GM19455 (cell line): ENCODE measurements at regions not wholly inside any gene's neighbourhood (a gene's known extent, or its start where the extent isn't known, plus 50 kb on each side); places are given as distances from the start of the nearest gene placed in this dataset.

ENCODE experiments used
- ATAC-seq: cut with Tn5 transposase; IDR thresholded peaks from one replicate; pipeline ENCODE4 v1.9.1; 2021; ENCODE audit not compliant: unreplicated experiment

DNA sequence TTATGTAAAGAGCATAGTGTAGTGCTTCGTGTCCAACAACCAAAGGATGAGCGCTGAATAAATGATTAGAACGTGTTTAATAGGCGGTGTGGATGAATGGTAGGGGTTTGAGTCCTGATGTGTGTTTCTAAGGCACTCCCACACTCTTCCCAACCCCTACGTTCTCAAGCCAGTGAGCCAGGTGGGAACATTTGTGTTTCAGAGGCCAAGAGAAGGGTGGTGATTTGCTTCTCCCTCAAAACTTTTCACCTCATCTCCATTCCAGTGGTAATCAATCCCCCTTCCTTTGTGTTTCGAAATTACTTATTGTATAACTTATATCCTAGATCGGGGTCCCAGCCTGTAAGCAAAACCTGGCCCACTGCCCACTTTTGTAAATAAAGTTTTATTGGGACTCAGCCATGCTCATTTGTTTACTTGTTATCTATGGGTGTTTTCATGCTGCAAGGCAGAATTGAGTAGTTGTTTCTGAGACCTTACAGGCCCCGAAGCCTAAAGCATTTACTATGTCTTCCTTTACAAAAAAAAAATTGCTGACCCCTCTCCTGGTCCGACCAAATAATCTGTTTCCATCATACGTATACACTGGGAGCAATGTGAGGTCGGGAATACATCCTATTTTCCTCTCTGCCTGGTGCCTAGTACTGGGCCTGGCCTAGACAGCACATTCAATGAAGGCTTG is 150.8 kb upstream of the MYCN start:
- ATAC-seq: no peak

DNA sequence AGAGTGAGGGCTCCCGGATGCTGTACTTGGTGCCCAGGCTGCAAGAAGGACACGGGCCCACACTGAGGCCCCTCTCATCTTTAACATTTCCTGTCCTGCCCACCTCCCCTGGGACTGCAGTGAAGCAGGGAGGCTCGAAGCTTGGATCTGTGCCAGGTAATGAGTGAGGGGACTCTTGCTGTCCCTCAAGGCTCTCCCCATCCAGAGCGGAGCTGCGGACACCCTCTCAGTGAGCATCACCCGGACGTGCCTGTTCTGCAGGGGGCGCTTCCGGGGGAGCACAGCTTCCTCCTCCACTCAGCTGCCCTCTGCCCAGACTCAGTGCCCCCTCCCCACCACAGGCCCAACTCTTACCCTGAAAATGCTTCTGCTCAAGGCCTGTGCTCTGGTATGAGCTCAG is 150.0 kb upstream of the MYCN start:
- no peak for ATAC-seq

DNA sequence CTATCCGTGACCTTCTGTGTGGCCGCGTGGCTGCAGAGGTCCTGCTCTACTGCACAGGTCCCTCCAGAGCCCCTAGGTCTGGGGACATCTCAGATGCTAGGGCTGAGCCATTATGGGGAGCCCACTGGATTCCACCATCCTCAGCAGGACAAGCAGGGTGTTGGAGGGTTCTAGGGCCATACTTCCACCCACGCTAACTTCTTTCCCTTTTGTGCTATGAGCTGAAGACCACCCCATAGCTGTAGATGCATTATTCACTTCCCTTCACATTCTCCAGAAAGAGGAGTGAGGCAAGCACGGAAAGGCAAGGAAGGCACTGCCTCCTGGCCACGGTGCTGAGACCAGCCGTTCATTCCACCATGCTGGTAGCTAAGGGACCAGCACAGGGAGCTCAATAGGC is 149.5 kb upstream of the MYCN start:
- no peak for ATAC-seq

DNA sequence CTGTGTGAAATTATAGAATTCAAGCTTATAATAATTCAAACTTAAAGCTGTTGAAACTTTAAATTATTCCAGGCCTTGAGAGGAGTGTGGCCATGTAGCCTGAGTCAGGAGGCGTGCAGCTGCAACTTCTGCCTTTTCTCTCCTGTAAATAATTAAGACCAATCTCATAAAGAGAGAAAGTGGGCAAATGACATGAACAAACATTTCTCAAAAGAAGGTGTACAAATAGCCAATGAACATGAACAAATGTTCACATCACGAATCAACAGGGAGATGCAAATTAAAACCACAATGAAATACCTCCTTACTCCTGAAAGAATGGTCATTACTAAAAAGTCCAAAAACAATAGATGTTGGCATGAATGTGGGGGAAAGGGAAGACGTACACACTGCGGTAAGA is 149.1 kb upstream of the MYCN start:
- ATAC-seq: no peak

DNA sequence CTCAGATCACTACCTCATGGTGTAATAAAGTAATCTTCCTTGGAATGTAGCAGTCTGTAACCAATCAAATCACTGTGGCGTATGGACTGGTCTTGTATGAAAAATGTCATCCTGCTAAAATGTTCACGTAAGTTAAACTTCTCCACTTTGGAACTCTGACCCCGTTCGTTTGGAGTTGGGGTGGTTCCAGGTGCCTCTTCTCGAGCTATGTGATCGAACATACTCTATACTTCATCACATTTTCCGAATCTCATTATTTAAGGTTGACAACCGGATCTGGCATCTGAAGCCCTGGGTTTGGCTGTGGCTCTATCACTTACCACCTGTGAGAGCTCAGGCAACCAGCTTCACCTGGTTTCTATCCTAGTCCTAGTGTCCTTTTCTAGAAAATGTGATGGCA is 148.0 kb upstream of the MYCN start:
- no peak for ATAC-seq

DNA sequence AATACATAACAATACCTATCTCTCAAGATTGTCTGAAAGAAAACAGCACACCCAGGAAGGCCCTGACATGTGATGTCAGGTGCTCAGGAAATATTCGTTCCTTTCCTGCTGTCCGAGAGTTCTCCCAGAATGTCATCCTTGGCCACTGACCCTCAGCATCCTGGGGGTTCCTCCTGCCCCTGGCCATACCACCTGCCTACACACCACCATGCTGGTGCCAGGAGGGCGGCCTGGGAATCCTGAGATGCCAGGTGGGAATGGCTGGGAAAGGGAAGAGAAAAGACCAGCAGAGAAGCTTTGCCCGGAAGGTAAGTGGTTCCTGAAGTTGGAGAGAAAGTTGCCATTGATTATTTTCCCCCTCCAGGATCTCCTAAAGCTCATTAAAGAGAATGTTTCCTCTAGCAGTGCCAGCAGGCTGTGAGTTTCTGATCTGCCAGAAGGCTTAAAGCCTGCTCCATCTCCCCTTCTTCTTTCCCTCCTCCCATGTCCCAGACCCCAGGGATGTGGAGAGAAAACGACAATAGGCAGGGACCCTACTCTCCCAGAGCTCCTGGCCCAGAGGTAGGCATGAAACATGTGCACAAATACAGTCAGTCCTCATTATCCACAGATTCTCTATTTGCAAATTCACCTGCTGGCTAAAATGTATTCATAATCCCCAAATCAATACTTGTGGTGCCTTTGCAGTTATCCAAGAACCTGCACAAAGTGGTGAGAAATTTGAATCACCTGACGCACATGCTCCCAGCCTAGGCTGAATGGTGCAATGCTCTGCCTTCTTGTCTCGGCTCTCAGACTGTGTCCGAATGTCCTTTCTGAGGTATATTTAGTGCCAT is 147.1 kb upstream of the MYCN start:
- ATAC-seq: no peak

DNA sequence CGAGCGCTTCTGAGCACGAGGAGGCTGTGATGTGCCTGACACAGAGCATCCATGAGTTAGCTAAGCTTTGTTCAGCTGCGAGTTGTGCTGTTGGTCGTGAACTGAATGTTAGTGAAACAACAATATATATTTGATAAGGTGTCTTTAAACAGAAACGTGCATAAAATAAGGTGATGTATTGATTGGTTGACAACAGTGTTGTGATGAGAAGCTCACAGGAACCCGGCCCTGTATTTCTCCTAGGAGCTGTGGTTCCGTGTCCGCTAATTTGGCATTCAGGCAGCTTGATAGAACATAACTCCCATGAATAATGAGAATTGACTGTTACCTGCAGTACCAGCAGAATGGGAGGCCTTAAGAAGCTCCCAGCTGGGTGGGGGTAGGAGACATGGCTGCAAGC is 146.4 kb upstream of the MYCN start:
- ATAC-seq: no peak

DNA sequence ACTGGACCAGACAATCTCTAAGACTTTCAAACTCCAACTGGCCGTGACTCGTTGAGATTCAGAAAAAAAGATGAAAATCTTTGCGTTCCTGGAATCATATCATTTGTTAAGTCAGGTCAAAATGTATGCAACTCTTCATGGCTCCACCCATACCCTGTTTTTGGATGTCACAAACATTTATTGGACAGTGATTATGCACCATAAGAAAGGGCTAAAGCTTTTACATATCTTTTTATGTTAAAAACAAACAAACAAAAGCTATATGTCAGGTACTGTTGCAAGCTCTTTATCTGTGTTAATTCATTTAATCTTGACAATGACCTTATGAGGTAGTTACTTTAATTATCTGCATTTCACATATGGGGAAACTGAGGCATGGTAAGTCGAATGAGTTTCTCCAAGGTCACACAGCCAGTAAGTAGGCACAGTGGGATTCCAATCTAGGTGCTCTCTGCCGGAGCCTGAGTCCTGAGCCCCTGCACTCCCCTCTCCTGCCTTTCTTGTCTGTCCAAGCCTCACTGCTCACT is 145.7 kb upstream of the MYCN start:
- no peak for ATAC-seq

DNA sequence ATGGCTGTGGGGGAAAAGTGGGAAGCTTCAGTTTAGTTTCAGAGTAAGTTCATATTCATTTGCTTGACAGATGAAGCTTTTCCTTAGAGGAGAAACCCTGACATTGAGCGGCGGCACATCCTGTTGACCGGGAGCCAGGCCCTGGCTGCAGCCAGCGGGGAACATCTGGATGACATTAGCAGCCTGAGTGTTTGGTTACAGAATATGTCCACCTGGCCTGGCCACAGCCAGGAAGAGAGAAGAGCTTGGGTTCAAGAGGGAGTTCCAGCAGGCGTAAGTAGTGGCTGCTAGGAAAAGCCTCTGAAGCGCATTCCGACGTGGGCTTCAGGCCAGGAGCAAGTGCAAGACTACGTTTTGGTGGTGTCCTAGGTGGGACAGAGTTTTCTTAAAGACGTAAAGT is 144.9 kb upstream of the MYCN start:
- ATAC-seq: no peak

DNA sequence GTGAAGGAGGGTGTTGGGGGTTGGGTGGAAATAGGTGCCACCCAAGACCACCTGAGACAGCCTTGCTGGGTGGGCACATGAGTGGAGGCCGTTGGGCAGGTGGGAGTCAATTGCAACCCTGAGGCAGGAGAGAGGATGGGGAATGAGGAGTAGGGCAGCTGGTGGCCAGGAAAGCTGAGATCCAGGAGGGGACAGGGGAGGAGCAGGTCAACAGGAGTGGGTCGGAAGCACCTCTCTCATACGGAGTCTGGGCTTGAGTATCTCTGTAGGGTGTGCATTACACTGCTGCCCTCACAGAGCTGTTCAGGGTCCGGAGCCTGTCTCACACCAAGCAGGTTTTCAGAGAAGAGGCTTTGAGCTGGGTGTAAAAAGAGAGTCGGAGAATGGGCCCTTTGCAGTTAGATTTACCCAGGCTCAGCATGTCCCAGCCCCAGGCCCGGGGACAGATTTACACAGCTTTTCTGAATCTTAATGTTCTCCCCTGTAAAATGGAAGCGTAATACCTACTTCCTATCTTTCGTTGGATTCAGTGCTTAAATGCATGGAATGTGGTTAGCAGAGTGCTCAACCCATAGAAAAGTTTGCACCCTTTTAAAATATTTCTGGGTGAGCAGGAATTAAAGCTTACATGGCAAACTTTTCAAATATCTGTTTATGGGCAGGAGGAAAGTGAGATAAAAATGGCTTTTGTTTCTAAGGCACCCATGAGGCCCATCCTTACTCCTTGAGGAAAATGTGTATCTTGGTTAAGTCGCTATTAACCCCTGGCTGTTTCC is 144.0 kb upstream of the MYCN start:
- no peak for ATAC-seq

DNA sequence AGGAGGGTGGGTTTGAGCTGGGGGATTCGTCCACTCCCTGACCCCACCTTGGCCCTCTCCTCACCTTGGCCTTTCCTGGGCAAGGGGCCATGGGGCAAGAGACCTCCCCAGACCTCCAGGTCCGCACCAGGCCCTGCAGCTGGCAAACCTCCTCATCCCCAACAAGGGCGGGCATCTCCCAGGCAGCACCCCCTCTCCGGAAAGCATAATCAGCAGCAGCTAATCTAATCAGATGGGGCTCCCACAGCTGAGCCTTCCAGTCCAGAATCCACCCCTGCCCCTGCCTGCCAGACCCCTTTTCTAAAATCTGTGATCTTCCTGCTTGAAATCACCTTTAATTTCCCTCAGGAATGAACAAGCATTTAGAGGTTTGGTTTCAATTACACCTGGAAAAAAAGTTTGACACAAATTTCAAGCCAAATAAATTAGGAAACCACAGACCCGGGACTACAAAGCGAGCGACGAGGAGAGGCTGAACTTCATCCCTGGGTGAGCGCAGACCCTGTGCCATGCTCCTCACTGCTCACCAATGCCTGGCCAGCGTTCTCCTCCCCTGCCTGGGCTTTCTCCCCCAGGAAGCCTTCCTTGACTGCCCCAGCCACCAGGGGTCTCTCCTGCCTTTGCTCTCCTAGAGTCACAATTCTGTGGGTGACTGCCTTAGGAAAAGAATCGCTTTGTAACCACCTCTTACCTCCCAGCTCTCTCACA is 143.0 kb upstream of the MYCN start:
- ATAC-seq: no peak

DNA sequence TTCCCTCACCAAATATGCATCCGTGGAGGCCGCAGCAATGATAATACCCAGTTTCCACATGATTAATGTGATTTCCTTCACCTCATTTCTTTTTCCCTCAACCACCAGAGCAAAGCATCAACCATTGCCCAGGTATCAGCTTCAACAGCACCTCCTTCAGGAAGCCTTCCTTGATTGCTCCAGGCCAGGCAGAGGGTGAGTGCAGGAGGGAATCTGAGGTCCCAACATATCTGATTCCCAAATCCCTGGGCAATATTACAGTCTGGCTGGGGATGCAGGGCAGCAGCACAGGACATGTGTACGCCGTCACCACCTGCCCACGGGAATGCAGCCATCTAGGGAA is 142.4 kb upstream of the MYCN start:
- ATAC-seq: no peak

DNA sequence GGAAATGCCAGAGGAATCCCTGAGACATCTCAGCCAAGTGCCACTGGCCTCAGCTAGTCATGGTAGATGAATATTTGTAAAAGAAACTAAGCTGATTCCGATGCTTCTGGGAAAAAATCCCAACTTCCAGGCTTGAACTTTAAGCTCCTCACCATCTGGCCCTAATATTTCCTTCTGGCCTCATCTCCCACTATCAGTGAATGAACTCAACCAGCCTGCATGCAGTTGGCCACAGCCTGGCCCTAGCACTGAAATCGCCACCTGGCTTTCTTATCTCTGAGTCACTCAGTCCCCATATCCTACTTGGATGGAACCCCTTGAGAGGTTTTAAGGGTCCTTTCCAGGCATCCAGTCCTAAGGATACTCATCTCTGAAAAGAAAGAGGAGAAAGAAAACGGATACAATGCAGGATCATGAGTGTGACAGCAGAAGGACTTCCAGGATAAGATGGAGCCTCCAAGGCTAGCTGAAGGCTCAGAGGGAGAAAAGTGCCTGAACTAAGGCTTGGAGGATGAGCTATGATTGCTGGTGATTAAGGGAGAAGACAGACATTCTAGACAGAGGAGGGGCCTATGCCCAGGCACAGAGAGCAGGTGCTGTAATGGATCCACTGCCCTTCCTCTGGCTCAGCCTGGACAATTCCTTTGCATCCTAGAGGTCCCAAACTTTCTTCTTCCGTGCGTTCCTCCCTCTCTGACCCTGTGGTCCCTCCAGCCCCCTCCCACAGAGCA is 141.5 kb upstream of the MYCN start:
- no peak for ATAC-seq

DNA sequence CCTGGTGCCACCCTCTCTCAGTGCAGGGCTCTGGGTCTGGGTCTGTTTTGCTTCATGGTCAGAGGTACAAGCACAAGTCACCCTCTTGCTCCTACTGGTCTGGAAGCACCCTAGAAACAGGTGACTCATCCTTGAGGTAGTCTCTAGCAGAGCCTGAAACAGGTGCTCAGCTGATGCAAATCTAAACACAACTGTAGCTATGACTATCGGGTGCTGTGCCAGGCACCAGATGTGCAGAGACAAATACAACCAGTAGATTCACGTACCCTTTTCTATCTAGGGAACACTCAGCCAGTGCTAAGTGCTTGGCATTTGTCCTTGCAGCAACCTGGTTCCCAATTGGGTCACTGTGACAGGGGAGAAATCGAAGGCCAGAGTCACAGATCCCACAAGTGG is 140.9 kb upstream of the MYCN start:
- ATAC-seq: no peak

DNA sequence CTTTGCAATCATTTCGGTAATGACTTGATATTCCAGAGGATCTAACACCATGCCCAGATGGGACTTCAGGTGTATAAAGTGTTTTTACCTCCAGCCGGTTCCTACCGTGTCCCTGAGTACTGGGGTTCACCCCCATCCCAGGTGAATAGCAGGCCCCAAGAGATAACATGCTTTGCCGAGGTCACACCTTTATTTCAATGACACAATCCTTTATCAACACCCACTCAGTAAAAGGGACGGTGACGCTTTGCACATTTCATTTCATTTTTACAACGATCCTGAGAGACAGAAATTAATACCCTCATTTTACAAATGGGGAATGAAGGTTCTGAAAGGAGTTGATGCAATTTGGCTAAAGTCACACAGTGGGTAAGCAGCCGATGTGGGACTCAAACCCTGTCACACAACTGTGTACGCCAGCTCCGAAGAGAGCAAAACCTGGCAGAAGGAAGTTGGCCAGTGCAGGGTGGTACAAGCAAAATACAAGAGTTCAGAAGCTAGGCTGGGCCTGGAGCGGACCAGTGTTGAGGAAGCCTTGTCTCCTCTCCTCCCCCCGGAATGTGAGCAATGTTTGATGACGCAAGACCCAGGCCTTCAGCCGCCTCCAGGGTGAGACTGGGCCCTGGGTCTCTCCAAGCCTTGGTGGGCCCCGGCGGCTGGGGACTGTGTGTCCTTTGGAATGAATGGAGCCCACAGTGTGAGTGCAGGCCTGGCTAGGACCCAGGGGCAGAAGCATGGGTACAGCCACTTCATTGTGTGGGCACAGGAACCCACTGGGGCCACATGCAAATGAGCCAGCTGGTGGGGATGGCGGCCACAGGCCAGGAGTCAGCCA is 139.6 kb upstream of the MYCN start:
- no peak for ATAC-seq

DNA sequence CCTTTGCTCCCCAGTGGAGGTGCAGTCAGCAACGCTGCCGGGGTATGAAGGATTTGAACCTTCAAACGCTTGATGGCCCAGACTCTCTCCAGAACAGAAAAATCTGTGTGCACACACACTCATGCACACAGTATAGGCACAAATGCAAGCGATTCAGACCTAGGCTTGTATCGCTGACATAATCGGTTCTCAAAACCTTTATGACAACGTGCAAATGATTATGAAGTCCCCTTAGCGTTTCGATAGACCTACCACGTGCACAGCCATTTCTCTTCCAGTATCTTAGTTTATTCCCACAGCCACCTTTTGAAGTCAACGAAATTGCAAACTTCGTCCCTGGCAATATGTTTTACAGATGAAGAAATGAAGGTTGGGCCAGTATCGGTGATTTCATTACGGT is 138.9 kb upstream of the MYCN start:
- no peak for ATAC-seq

DNA sequence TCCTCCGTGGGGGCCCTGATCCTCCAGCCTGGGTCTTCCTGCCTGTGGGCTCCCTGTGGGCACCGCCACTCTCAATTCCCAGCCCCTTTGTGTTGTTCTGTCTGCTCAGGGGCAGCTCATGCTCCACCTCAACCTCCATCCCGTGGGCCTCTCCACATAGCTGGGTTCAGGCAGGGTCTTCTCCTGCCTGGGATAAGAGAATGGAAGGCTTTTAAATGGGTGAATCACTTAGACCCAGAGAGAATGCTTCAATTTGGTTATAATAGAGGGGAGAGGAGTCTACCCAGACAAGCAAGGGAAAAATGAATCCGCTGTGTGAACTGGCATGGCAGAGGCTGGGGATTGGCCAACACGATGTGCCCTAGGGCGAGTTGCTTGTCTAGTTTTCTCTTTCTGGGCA is 138.4 kb upstream of the MYCN start:
- ATAC-seq: no peak

DNA sequence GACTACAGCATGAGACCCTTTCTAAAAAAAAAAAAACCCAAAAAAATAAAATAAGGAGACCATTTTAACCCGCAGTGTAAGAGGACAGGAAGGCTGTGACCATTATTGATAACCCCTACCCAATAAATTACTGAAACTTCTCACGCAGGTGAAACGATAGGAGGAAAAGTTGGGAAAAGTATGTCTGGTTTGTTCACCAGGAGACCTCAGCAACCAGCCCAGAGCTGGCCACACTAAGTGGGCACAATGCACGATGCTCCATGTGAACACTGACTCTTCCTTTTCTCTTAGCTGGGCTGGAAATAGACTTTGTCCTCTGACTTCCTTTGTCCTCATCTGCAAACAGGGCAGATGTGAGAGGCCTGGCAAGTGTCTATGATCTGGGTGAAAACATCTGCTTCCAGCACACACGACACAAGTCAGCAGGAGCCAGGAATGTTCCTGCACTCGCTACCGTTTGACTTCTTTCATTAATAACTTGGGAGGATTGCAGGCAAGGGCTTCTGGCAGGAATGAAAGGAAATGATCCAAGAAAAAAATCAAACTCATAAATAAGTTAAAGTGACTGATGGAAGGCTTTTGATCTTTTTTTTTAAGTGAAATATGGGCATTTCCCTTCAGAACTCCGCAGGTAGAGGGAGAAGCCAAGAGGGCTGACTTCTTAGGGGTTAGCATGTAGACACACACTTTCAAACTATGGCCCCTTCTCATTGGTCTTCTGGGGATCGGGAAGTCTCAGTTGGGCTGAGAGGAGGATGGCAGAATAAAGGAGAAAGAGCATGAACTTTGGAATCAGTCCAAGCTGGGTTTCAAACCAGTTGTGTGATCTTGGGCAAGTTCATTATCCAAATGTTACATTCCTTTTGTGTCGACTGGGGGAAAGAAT is 137.4 kb upstream of the MYCN start:
- no peak for ATAC-seq
